Renal pelvis (tissue), 1 donor: ENCODE measurements at regions not wholly inside any gene's neighbourhood (a gene's known extent, or its start where the extent isn't known, plus 50 kb on each side); places are given as distances from the start of the nearest gene placed in this dataset.
"Not testable (repeated sequence)": the region's sequence is repeated elsewhere in the genome, so short reads cannot be mapped to it uniquely, and the experiment has no call there.

Source experiments
- DNase-seq: peaks from one replicate; pipeline ENCODE4 v3.0.0-alpha.2; 2013

- no peak for DNase-seq
Observed at GRCh38 chr1:41980827-41981653, 62.3 kb upstream of the HIVEP3 start.

GRCh38 chr1:41978986-41979385 lies 60.3 kb upstream of the HIVEP3 start:
- no peak for DNase-seq

- DNase-seq, result no peak
Observed at GRCh38 chr1:41977326-41977725, 58.6 kb upstream of the HIVEP3 start.

- no peak for DNase-seq
Observed at GRCh38 chr1:41976671-41977070, 57.9 kb upstream of the HIVEP3 start.

- DNase-seq, result no peak
Observed at GRCh38 chr1:41975850-41976569, 57.3 kb upstream of the HIVEP3 start.

GRCh38 chr1:41975121-41975520 lies 56.4 kb upstream of the HIVEP3 start:
- DNase-seq, result no peak

GRCh38 chr1:41968557-41968956 lies 49.8 kb upstream of the HIVEP3 start:
- not testable (repeated sequence) for DNase-seq
